Loucy (cell line): ENCODE measurements at regions not wholly inside any gene's neighbourhood (a gene's known extent, or its start where the extent isn't known, plus 50 kb on each side); places are given as distances from the start of the nearest gene placed in this dataset.

Experiments
- EZH2phosphoT487 ChIP-seq: fragments of 200-600 bp; IDR thresholded peaks from 2 replicates; pipeline ENCODE4 v1.6.1; 2018; ENCODE audit warnings: antibody characterized with exemption, mild to moderate bottlenecking, moderate library complexity, borderline replicate concordance
- TF ChIP-seq, protein P1 (sequence below): fragments of 200-600 bp; sonication (generic); conservative IDR thresholded peaks from 2 replicates; pipeline ENCODE4 v1.5.1; 2014; ENCODE audit warnings: mild to moderate bottlenecking, antibody characterized with exemption, low read length

DNA sequence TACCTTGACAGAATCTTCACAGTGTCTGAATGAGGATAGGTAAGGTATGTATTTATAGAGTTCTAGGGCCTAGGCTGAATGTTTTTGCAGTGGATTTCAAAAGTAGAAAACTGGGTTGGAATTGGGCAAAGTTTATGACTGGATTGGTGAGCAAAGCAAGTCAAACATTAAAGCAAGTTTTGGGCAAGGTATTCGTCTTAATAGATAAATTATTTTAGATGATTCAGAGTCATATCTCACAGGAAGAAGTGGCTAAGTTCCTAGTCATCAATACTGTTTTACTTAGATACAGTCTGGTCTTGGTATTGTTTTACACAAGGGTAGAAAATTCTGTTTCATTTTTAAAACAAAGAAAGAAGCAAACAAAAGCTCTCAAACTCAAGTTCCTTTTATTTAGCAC, 284.1 kb upstream of the EPHA7 start:
- TF ChIP-seq, protein P1, sequence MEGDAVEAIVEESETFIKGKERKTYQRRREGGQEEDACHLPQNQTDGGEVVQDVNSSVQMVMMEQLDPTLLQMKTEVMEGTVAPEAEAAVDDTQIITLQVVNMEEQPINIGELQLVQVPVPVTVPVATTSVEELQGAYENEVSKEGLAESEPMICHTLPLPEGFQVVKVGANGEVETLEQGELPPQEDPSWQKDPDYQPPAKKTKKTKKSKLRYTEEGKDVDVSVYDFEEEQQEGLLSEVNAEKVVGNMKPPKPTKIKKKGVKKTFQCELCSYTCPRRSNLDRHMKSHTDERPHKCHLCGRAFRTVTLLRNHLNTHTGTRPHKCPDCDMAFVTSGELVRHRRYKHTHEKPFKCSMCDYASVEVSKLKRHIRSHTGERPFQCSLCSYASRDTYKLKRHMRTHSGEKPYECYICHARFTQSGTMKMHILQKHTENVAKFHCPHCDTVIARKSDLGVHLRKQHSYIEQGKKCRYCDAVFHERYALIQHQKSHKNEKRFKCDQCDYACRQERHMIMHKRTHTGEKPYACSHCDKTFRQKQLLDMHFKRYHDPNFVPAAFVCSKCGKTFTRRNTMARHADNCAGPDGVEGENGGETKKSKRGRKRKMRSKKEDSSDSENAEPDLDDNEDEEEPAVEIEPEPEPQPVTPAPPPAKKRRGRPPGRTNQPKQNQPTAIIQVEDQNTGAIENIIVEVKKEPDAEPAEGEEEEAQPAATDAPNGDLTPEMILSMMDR, result no peak
- no peak for TF ChIP-seq EZH2phosphoT487
